Activated CD4-positive, CD25-positive, alpha-beta regulatory T cell (primary cell): ENCODE measurements at regions not wholly inside any gene's neighbourhood (a gene's known extent, or its start where the extent isn't known, plus 50 kb on each side); places are given as distances from the start of the nearest gene placed in this dataset.

ENCODE experiments used
- DNase-seq, 4 experiments: peaks; one replicate each; lab custom pipeline; 2025; lab: John Stamatoyannopoulos, UW

DNA sequence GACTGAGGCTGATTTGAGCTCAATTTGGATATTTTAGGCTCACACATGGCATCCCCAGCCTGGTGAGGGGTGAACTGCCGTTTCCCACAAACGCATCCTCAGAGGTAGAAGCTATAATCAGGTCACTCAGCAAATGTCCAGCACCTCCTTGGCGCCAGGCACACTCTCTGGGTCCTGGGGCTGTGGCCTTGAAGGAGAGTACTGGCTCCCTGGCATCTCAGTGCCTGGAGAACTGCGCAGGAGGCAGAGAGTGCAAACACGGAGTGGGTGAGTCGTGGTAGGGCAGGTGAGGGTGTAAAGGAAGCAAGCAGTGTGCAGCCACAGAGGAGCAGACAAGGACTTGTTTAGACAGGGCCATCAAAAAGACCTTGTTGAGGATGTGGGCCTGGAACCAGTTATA lies 224.0 kb upstream of the ZNF32 start:
- no peak for DNase-seq

DNA sequence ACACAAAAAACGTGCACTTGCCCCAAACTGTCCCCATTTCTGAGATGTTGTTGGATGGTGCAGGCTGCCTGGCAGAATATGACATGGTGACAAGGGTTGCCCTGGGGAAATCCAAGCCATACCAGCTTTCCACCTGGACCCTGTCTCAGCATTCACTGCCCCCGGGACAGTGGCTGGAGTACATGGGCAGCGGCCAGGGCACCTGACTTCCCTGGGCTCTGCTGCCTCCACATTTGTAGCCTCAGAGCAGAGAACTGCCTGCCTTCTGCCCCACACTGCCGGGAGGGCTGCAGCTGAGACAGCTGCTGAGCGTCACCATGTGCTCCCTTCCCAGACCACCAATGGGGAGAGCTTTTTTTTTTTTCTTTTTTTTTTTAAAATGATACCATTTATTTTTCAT lies 222.9 kb upstream of the ZNF32 start:
- no peak for DNase-seq

DNA sequence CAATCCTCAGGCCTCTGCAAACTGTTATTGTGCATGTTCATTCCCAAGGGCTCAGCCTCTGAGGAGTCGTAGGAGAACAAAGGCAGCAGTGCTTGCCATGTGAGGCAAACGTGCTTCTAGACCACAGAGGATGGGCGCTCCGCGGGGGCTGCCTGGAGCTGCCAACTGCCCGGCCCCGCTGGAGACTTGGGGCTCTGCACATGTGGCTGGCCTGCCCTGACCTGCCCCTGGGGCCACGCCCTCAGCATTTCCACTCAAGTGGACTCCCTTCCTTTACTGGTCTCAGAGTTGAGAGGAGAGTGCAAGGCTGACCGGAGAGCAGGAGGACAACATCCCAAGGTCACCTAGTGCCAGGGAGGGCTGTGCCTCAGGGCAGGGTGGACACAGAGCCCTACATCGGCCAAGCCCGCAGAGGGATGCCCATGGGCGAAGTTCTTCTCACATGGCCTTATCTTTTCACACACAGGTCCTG lies 222.3 kb upstream of the ZNF32 start:
- DNase-seq, result no peak

DNA sequence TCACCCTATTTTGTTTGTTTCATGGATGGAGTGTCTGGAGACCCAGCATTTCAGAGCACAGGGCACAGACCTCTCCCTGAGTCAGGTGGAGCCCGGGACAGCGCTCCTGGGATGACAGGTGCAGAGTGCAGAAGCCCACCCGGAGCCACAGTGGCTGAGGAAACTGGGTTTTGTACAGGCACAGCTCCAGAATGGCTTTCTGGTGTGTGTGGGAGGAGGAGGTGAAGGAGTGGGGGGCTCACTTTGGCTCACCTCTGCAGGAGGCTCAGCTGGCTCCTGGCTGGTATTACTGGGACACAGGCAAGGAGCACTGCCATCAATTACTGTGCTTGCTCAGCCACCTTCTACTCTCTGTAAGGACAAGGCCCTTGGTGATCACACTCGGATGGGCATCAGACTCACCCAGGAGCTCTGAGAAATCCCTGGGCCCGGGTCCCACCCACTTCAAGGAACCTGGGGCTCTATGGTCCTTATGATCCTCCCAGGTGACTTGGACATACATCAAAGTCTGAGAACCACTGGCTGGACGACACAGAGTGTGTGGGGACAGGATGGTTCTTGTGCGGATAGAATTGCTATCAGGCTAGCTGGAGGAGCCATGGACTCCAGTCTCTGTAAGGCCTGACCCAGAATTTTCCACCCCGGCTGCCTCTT lies 221.1 kb upstream of the ZNF32 start:
- no peak for DNase-seq

DNA sequence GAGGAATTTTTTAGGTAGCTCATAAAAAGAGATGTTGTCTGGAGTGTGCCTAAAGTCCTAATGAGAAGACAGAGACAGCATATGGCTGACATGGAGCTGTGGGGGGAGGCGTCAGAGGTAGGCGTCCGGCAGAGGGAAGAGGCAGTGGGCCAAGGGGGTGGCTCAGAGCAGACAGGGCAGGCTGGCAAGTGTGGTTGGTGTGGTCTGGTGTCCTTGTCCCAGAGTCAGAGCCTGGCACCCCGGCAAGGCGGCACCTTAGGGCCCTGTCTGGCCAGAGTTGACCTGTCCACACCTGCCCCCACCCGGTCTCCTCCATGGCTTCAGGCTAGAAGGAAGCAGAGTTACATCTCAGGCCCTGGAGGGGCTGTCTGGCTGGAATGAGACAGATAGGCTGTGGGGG lies 220.3 kb upstream of the ZNF32 start:
- no peak for DNase-seq

DNA sequence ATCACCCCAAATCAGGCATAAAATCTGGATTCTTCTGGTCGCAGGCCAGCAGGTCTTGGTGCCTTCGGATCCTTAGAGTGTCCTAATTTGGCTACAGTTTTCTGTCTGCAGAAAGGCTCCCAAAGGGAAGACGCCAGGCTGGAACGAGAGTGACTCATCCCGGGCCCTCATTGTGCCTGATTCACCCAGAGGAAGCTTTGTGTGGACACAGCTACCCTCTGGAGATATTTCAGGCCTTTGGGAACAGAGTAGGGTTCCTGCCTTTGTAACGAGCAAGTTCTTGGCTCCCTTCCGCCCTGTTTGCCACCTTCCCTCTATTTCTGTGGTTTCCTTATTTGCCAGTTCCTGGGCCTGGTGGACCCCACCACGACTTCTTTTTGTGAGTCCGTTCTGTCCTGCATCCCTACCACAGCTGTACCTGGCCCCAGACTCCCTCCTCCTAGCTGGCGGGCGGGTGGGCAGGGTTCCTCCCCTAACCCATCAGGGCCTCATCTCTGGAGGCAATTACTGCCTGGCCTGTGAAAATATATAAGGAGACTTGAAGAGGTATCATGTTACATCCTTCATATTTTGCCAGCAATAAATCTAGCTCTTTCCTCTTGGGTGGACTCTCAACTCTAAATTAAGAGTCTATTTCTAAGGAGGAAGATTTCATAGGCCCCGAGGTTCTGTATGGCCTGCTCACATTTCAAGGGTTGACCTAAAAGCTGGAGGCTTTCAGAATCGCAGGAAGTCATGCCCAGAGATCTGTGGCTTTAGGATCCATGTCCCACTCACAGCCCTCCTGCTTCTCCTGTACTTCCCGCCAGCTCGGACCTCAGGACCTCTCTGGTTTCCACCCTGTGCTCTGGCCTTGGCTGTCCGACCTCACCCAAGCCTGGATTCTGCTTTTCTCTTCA lies 219.2 kb upstream of the ZNF32 start:
- DNase-seq, result no peak

DNA sequence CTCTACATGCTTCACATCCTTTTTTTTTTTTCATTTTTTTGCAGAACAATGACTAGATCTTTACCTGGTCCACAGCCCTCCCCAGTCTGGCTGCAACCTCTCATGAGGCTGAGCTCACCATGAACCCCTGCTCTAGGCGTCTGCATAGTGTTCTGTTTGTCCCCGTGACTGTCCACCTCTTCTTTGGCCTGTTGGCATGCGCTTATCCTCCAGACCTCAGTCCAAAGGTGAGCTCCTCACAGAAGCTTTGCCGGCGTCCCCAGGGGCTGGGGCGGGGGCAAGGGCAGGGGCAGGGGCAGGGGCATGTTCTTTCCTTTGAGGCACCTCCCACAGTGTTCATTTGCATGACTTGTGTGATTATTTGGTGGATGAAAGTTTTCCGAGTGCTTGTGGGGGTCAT lies 218.4 kb upstream of the ZNF32 start:
- no peak for DNase-seq

DNA sequence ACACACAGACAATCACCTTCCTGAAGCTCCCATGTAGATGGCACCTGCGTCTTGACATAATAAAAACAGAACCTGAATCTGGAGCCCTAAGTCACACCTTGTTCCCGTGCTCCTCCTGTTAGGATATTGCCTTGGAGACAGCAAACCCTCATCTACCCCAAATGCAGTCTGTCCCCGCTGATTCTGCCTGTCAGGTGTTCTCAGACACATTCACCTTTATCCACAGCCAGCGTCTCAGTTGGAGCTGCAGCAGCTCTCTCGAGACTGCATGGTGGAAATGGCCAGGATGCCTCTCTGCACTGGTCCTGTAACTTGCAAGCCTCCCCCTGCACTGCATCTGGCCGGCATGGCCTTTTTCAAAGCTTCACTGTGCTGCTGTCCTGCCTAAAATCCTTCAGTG lies 218.0 kb upstream of the ZNF32 start:
- DNase-seq, result no peak

DNA sequence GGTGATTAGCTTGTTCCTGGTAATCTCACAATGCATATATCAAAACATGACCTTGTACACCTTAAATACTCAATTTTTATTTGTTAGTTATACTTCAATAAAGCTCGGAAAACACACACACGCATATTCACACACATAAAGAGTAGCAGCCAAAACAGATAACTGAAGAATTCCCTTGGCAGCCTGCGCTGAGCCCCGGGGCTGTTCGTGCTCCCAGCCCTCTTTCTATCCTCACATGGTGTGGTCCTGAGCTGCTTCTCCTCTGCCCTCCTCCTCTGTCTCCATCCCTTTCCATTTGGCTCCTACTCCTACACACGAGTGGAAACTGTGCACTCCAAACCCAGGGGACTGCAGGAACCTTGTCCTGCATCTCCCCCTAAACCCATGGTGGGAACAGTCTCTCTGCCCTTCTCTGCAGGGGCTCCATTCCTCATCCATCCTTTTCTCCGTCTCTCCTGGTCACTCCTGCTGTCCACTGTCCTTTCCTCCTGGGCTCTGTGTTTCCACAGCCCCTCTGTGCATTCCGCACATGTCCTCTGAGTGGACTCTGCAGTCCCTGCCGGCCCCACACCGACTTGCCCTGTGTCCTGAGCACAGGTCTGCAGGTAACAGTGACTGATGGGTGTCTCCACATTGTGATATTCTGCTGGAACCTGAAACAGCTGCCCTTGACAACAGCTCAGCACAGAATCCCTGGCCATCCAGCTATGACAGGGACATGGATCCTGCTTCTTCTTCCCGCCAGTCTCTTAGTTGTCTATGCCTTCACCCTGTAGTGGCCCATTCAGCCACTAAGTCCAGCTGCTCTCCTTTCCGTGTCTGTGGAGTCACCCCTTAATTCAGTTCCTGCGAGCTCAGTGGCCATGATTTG lies 216.8 kb upstream of the ZNF32 start:
- no peak for DNase-seq

DNA sequence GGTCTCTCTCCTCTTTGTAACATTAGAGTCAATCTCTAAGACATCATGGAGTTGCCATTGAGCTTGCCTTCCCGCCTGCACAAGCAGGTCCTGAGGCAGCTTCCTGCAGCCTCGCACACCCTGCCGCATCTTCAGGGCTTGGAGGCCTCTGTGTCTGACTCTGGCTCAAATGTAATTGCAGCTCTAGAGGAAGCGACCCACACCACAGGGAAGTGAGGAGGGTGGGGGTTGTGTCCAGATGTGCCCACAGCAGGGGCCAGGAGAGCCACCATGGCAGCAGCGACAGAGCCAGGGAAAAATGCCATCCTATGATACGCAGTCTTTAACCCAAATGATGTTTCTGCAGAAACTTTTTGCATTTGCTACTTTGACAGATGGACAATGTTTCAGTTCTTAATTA lies 216.0 kb upstream of the ZNF32 start:
- DNase-seq, result no peak

DNA sequence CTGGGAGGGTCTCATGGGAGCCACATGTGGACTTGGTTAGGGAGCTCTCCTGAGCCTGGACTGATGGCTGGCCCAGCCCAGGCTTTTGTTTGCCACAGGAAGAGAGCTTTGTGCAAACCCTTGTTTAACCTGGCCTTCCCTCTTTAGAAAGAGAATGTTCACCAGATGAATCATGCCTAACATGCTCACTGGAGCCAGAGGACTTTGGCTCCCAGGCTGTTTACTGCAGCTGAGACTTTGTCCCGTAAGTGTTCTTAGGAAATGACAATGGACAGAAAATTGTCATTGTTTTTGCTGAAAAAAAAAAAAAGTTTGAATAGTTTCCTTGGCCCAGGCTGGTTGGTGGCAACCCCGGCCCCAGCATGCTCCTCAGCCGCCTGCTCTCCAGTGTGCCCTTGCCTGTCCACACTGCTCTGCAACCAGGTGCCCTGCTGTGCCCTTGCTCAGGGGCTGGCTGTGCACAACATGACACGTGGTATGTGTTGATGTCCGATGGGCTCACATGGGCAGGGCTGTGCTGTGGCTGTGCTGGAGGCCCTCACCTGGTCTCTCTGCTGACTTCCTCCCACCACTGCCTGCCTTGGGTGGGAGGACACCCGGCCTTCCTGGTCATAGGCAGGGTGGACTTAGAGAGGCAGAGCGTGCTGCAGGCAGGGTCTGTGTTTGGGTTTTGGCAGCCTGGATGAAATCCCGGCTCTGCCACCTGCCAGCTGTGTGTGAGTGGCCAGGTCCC lies 215.3 kb upstream of the ZNF32 start:
- no peak for DNase-seq

DNA sequence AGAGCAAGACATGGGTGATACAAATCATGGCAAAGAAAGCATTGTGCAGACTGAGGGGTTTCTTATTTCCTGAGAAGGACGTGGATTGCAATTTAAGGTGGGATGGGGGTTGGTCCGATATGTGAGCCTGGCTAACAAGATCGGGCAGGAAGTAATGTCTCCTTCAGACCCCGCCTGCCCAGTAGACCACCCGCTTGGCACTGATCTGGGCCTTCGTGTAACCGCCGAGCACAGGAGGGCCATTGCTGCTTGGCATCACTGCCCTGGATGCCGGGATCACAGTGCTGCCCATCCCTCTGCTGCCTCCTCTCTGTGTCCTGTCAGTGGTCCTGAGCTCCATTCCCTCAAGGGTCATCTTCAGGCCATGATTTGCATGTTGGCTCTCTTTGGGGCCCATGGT lies 214.6 kb upstream of the ZNF32 start:
- no peak for DNase-seq

DNA sequence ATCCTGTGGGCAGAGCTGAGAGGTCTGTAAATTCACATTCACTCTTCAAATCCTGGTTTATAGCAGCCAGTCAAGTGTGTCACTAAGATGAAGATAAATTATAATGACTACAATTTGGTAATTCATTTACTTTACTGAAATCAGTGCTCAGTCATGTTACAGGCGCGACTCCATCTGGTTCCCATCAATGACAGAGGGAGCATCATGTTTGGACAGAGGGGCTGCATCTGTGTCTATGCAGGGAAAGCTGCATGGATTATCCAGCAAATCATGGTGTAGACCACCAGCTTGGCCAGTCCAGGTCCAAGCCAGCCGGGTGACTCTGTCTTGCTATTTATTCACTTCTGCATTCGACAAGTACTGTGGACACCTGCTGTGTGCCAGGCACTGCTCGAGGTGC lies 214.1 kb upstream of the ZNF32 start:
- DNase-seq, result no peak

DNA sequence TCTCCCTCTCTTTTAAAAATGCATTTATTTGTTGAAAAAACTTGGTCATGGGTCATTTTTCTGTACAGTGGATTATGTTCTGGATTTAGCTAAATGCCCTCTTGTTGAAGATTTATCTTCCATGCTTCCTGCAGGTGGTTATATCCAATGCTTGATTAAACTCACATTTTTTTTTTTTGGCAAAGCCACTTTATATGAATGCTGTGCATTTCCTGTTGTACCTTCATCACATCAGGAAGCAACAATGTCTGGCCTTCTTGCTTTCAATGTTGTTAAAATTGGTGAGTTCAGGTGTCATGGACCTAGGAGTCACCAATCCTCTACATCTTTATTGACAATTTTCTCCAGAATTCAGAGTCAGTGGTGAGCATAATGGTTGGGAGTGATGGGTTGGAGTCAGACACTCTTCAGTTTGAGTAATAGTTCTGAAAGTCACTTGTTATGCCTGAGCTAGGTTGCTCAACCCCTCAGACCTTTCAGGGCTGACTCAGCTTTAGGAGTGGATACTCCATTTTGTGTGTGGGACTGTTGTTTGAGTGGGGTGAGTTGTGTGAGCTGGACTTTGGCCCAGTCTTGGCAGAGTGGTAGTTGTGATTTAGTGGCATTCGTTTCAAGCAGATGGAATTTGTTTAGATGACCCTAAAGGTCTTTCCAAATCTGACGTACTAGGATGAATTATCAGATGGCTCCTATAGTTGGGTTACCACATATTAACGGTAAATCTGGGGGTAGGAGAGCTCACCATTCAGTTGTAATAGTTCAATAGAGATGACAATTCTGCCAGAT lies 213.5 kb upstream of the ZNF32 start:
- DNase-seq, result no peak

DNA sequence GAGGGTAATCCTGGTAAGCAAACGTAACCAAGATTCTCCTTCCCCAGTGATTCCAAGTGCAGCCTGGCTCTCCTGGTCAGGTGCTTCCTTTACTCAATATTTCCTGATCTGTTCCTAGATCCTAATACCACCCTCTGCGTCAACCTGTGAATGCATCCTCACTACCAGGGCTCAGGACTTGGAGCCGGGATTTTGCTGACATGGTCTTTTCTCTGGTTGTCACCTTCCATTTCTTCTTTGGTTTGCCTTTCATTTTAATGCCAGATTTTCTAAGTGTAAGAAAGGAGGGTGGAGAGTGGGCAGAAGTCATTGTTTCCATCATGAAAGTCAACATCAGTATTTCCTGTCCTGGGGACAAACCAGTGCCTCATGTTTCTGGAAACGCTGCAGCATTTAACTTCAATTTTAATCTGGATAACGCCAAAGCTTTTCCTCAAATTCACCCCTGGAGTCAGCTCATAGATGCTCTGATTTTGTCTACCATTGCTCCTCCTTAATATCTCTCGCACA lies 210.4 kb upstream of the ZNF32 start:
- no peak for DNase-seq

DNA sequence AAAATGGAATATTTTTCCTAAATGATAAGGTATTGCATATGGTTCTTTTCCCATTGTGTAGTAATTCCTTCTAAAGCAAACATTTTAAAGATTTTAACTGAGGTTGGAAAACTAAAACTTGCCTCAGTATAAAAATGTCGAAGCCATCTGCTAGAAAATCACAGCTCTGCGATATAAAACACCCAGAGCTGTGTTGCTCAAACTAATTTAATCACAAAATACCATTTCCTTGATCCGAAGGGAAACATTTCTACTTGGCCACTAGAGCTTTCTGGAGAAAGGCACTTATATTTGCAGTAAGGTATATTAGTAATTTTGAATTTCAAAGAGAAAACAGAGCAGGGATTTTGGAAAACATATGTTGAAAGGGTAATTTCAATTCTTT lies 209.2 kb upstream of the ZNF32 start:
- DNase-seq, result no peak

DNA sequence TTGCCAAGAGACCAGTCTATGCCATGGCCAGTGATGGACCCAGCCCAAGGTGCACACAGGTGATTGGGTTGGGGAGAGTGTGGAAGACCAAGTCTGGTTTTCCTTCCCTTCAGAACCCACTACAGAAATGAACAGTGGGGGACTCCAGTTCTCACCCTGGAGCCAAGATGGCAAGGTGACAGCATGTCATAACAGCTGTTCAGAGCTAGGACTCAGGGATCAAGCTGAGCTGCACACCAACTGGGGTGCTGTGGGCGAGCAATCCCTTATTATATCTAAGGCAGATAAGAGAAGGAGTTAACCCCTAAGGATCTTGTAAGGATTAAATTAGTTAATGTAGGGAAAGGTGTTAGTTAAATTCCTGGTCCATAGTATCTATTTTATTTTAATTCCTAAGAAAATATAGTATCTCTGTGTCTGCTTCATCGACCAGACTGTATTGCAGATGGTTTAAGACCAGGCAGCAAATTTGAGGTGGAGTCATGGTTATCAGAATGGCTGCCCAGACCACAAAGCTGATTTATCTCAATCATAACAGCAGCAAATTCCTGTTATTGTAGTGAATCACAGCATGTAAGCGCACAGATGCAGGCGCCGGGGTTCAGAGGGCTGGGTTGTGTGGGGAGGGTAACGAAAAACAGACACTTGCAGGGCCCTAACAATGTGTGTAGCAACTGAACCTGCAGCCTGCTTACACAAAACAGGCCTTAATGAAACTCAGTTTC lies 208.7 kb upstream of the ZNF32 start:
- DNase-seq, result no peak

DNA sequence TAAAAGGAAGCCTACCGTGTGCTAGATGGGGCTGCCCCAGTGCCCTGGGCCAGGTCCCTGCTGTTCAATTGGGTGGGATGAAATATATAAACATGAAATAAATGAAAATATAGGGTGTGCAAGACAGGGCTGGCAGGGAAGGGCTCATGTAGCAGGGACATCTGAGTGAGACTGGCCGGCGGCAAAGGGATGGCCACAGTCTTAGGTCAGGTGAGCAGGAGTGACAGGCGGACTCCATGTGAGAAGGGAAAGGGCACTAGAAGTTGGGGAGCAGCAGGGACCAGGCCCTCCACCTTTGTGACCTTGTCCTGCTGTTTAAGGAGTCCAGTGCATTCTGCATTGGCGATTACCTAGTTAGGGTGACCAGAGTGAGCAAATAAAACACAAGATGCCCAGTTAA lies 207.6 kb upstream of the ZNF32 start:
- DNase-seq, result no peak

DNA sequence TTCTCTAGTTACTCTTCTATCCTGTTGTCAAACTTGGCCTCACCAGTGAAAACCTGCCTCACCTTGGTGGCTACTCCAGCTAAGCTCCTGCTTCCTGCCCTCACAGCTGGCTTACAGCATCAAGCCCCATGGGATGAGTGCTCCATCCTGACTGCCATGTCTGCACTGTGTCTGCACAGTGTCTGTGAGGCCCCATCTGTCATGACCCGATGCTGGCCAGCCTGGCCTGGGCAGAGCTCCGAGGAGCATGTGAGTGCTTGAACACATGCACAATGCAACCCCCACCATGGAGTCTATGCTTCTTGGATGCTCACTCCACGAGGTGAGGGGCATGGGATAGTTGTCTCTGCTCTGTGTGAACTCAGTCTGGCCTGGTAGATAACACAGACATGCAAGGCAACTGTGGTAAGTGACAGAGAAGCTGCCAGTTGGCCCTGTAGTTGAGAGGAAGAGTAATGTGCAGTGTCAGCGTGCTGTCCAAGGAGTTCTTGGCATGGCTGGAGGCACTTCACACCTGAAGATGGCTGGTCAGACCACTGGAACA lies 207.1 kb upstream of the ZNF32 start:
- DNase-seq, result no peak

DNA sequence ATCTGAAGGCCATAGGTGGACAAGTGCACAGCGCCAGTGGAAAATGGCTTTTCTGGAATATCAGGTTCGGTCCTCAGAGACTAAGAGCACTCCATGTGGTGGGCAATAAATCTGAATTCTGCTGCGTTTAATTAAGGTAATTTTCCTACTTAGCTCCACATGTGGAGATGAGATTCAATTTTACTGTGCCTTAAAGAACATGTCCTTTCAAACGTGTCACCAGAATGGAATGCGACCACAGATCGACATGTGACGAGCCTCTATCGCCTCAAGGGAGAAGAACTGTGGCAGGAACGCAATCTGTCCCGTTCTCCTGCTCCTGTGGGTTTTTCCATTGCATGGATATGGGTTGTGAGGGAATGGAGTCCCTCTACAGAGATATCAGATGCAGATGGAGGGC lies 205.3 kb upstream of the ZNF32 start:
- no peak for DNase-seq
